ENCODE measurements at regions not wholly inside any gene's neighbourhood (a gene's known extent, or its start where the extent isn't known, plus 50 kb on each side); places are given as distances from the start of the nearest gene placed in this dataset.

DNA sequence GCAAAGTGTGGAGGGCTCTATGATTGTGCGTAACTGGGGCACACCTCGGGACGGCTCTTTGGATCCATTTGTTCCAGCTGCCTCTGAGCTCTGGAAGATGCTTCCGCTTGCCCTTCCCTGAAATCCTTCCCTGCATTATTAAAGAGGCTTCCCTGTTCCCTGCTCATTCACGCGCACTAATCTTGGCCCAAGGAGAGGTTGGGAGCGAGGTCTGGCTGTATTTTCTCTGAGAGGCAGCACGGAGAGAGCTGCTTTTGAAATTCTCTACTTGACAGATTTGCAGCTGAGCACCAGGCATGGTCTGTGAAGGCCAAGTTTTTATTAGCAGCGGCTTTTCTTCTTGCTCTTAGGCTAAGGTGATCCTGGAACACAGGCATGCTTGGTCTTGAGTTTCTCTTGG lies 94.8 kb upstream of the NTM start:
- Histone ChIP-seq H3K9ac (ENCODE audit: low read depth in 2 of 2, low read length in 2 of 2) (no peak overlapping the region), H3K36me3 (no peaks in the 10 kb centered on the region), H3K4me3 (no peak overlapping the region), H3K4me1 (no peaks in the 10 kb centered on the region), H3K9me3 (no peaks in the 10 kb centered on the region), H3K27ac (no peak overlapping the region), H3K27me3 (no peaks in the 10 kb centered on the region)
- DNase-seq, result no peak
- TF ChIP-seq, protein P1, sequence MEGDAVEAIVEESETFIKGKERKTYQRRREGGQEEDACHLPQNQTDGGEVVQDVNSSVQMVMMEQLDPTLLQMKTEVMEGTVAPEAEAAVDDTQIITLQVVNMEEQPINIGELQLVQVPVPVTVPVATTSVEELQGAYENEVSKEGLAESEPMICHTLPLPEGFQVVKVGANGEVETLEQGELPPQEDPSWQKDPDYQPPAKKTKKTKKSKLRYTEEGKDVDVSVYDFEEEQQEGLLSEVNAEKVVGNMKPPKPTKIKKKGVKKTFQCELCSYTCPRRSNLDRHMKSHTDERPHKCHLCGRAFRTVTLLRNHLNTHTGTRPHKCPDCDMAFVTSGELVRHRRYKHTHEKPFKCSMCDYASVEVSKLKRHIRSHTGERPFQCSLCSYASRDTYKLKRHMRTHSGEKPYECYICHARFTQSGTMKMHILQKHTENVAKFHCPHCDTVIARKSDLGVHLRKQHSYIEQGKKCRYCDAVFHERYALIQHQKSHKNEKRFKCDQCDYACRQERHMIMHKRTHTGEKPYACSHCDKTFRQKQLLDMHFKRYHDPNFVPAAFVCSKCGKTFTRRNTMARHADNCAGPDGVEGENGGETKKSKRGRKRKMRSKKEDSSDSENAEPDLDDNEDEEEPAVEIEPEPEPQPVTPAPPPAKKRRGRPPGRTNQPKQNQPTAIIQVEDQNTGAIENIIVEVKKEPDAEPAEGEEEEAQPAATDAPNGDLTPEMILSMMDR (IDR thresholded peaks at IDR 0.05), result no peak
- intact Hi-C loops (cut with DNase I), result no loop called here

GRCh38 chr11:131278472-131278871 lies 91.9 kb upstream of the NTM start:
- no peak overlapping the region for H3K27ac ChIP-seq
- no peak overlapping the region for H3K9ac ChIP-seq (ENCODE audit: low read depth in 2 of 2, low read length in 2 of 2)
- TF ChIP-seq, protein P1 (IDR thresholded peaks at IDR 0.05), result no peak
- DNase-seq, result no peak
- no peaks in the 10 kb centered on the region for H3K9me3 ChIP-seq
- intact Hi-C loops (cut with DNase I), result no loop called here
- no peak overlapping the region for H3K4me3 ChIP-seq
- no peaks in the 10 kb centered on the region for H3K27me3 ChIP-seq
- H3K4me1 ChIP-seq, result no peaks in the 10 kb centered on the region
- no peaks in the 10 kb centered on the region for H3K36me3 ChIP-seq

GRCh38 chr11:131279654-131280384 lies 90.6 kb upstream of the NTM start:
- Histone ChIP-seq H3K9me3 (no peaks in the 10 kb centered on the region), H3K36me3 (no peaks in the 10 kb centered on the region), H3K9ac (ENCODE audit: low read depth in 2 of 2, low read length in 2 of 2) (no peak overlapping the region), H3K27me3 (no peaks in the 10 kb centered on the region), H3K4me1 (no peaks in the 10 kb centered on the region), H3K4me3 (no peak overlapping the region), H3K27ac (no peak overlapping the region)
- TF ChIP-seq, protein P1 (IDR thresholded peaks at IDR 0.05), result no peak
- no peak for DNase-seq
- intact Hi-C loops (cut with DNase I), result no loop called here

DNA sequence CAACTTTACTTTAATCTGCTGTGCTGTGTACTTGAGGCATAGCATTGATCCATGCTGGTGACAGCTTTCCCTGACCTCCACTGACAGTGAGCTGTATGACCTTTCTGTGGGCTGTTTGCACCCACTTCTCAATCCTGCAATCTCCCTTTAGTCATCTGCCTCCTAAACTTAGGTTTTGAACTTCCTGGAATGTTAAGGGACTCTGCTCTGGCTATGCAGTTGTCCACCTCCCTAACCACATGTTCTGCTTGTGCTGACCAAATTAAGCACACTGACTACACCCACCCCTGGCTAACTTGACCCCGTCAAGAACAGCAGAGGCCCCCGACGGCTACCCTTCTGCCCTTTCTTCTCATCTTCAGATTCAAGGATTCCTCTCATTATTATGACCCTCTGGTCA lies 89.1 kb upstream of the NTM start:
- H3K9me3 ChIP-seq, result no peaks in the 10 kb centered on the region
- TF ChIP-seq, protein P1 (IDR thresholded peaks at IDR 0.05), result no peak
- no peaks in the 10 kb centered on the region for H3K27me3 ChIP-seq
- H3K4me3 ChIP-seq, result no peak overlapping the region
- H3K27ac ChIP-seq, result no peak overlapping the region
- DNase-seq, result no peak
- H3K9ac ChIP-seq (ENCODE audit: low read depth in 2 of 2, low read length in 2 of 2), result no peak overlapping the region
- no peaks in the 10 kb centered on the region for H3K4me1 ChIP-seq
- H3K36me3 ChIP-seq, result no peaks in the 10 kb centered on the region
- intact Hi-C loops (cut with DNase I), result no loop called here

DNA sequence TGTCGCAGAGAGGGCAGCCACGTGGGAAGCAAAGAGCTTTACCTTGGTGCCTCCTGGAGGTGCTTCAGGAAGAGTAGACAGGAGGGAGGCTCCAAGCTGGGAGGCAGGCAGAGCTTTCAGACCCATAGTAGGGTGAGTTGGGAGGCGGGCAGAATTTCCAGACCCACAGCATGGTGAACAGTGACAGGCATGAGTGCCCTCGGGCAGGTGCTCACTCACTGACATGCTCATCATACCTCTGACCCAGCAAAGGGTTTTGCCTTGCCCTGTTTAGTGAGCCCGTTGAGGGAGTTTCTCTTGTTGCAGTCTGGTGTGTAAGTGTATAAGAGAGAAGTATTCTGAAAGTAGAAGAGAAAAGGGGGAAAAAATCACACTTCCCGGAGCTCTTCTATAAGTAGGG lies 86.4 kb upstream of the NTM start:
- Histone ChIP-seq H3K9me3 (no peaks in the 10 kb centered on the region), H3K27me3 (no peaks in the 10 kb centered on the region), H3K27ac (no peak overlapping the region), H3K4me1 (no peaks in the 10 kb centered on the region), H3K4me3 (no peak overlapping the region), H3K9ac (ENCODE audit: low read depth in 2 of 2, low read length in 2 of 2) (no peak overlapping the region), H3K36me3 (no peaks in the 10 kb centered on the region)
- no peak for DNase-seq
- TF ChIP-seq, protein P1 (IDR thresholded peaks at IDR 0.05), result no peak
- intact Hi-C loops (cut with DNase I), result no loop called here
